ENCODE measurements at regions not wholly inside any gene's neighbourhood (a gene's known extent, or its start where the extent isn't known, plus 50 kb on each side); places are given as distances from the start of the nearest gene placed in this dataset.

DNA sequence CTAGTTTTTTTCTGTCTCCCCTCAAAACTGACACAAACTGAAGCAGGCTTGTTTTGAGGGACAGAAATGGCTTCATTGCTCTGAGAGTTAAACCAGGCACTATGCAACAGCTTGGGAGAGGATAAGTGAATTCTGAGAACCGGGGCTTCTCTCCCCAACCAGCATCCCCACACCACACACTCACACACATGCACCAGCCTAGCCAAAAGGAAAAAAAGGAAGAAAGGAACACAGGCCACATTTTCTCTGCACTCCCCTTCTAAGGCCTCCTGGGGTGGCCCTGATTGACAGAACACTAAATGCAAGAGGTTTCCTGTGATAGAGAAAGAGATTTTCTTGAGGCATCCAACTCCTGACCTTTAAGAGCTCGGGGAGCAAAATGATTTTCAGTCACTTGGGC is 177.5 kb downstream of the TLE3 start:
- H3K9ac ChIP-seq (ENCODE audit: low read depth, low read length), result no peak overlapping the region
- H3K79me2 ChIP-seq (ENCODE audit: insufficient read depth, low read length), result no peaks in the 10 kb centered on the region
- no peak overlapping the region for H3K4me2 ChIP-seq (ENCODE audit: insufficient read depth, low read length)
- H2AFZ ChIP-seq (ENCODE audit: low read depth, low read length), result no peak overlapping the region
- ATAC-seq (ENCODE audit: insufficient read depth, low read depth), result no peak
- H3K27me3 ChIP-seq (ENCODE audit: insufficient read depth, low read length, poor library complexity), result no peaks in the 10 kb centered on the region
- H3K4me3 ChIP-seq (ENCODE audit: low read depth in 1 of 2, low read length in 2 of 2), result no peak overlapping the region
- TF ChIP-seq, protein P1, sequence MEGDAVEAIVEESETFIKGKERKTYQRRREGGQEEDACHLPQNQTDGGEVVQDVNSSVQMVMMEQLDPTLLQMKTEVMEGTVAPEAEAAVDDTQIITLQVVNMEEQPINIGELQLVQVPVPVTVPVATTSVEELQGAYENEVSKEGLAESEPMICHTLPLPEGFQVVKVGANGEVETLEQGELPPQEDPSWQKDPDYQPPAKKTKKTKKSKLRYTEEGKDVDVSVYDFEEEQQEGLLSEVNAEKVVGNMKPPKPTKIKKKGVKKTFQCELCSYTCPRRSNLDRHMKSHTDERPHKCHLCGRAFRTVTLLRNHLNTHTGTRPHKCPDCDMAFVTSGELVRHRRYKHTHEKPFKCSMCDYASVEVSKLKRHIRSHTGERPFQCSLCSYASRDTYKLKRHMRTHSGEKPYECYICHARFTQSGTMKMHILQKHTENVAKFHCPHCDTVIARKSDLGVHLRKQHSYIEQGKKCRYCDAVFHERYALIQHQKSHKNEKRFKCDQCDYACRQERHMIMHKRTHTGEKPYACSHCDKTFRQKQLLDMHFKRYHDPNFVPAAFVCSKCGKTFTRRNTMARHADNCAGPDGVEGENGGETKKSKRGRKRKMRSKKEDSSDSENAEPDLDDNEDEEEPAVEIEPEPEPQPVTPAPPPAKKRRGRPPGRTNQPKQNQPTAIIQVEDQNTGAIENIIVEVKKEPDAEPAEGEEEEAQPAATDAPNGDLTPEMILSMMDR (IDR thresholded peaks at IDR 0.05; ENCODE audit: borderline replicate concordance, extremely low read depth, low read length, poor library complexity, severe bottlenecking), result no peak
- no peak for TF ChIP-seq EZH2 (IDR thresholded peaks at IDR 0.05; ENCODE audit: borderline replicate concordance, low read depth, low read length, severe bottlenecking)
- H3K36me3 ChIP-seq (ENCODE audit: insufficient read depth, low read length), result no peaks in the 10 kb centered on the region
- H3K4me1 ChIP-seq (ENCODE audit: insufficient read depth, low read length), result no peaks in the 10 kb centered on the region
- peaks cover 8% of the 10 kb centered on the region for H3K9me3 ChIP-seq (ENCODE audit: insufficient read depth, low read length, severe bottlenecking)
- DNase-seq, result no peak
- no peak overlapping the region for H3K27ac ChIP-seq (ENCODE audit: low read length)
- H4K20me1 ChIP-seq (ENCODE audit: insufficient read depth, low read length), result no peaks in the 10 kb centered on the region

DNA sequence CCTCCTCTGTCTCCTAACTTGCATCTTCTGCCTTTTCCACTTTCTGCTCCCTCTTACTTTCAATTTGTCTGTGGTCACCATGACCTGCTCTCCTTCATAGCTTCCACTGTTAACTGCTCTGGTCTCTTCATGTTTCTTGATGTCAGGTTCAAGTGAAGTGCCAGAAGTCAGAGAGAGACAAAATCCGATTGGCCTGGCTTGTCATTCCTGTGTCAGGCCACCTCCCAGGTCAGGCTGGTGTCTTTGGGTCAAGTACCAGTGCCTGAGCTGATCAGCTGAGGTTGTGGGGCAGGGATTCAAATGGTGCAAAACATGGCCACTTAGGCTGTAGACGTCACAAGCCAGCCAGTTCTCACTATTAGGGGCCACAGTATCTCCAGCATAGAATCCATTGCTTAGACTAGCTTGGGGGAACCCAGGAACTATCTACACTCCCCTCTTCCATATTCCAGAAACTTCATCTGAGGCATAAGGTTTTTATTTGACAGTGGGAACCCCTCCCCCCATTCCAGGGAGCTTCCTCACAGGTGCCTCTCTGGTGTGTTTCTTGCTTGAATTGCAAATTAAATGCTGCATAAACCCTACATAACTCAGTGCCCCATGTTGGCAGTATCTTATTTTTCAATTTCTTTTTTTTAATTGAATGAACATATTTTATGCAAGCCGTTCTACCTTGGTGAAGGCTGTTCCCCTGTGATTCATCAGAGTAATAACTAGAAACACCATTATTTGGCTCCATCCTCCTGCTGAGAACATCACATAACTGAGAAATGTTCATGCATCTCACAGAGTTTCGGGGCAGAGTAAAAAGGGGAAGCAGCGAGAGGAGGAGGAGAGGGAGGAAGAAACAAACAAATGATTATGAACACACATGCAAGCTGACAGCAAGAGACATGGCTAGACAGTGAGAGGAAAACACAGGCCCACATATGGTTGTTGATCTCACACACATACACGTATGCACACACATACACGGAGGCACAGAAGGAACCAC is 175.8 kb downstream of the TLE3 start:
- Histone ChIP-seq H3K27ac (ENCODE audit: low read length) (no peak overlapping the region), H3K9ac (ENCODE audit: low read depth, low read length) (no peak overlapping the region)

DNA sequence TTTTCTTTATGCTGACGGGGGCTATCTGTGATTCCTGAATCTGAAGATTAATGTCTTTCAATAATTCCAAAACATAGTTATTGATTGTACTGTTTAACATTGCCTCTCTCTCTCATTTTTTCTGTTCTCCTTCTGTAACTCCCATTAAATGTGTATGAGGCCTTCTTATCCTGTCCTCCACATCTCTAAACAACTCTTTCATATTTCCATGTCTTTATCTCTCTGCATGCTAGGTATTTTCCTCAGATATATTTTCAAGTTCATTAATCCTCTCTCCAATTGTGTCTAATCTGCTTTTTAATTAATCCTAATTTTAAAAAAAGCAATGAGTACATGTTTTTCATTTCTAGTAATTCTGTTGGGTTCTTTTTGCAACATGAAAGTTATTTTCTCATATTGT is 173.2 kb downstream of the TLE3 start:
- H3K4me3 ChIP-seq (ENCODE audit: low read depth in 1 of 2, low read length in 2 of 2), result no peak overlapping the region
- no peak overlapping the region for H3K4me2 ChIP-seq (ENCODE audit: insufficient read depth, low read length)
- no peak overlapping the region for H2AFZ ChIP-seq (ENCODE audit: low read depth, low read length)
- no peaks in the 10 kb centered on the region for H3K27me3 ChIP-seq (ENCODE audit: insufficient read depth, low read length, poor library complexity)
- H3K9ac ChIP-seq (ENCODE audit: low read depth, low read length), result no peak overlapping the region
- DNase-seq, result no peak
- peaks cover 8% of the 10 kb centered on the region for H3K9me3 ChIP-seq (ENCODE audit: insufficient read depth, low read length, severe bottlenecking)
- ATAC-seq (ENCODE audit: insufficient read depth, low read depth), result no peak
- H3K4me1 ChIP-seq (ENCODE audit: insufficient read depth, low read length), result no peaks in the 10 kb centered on the region
- TF ChIP-seq, protein P1 (IDR thresholded peaks at IDR 0.05; ENCODE audit: borderline replicate concordance, extremely low read depth, low read length, poor library complexity, severe bottlenecking), result no peak
- no peak for TF ChIP-seq EZH2 (IDR thresholded peaks at IDR 0.05; ENCODE audit: borderline replicate concordance, low read depth, low read length, severe bottlenecking)
- H3K79me2 ChIP-seq (ENCODE audit: insufficient read depth, low read length), result no peaks in the 10 kb centered on the region
- H4K20me1 ChIP-seq (ENCODE audit: insufficient read depth, low read length), result no peaks in the 10 kb centered on the region
- no peak overlapping the region for H3K27ac ChIP-seq (ENCODE audit: low read length)
- H3K36me3 ChIP-seq (ENCODE audit: insufficient read depth, low read length), result no peaks in the 10 kb centered on the region

More for the DNA sequence above, 175.8 kb downstream of the TLE3 start:
- H3K9me3 ChIP-seq (ENCODE audit: insufficient read depth, low read length, severe bottlenecking), result peaks cover 8% of the 10 kb centered on the region
- H3K36me3 ChIP-seq (ENCODE audit: insufficient read depth, low read length), result no peaks in the 10 kb centered on the region
- ATAC-seq (ENCODE audit: insufficient read depth, low read depth), result no peak
- TF ChIP-seq EZH2 (IDR thresholded peaks at IDR 0.05; ENCODE audit: borderline replicate concordance, low read depth, low read length, severe bottlenecking), result no peak
- TF ChIP-seq, protein P1 (IDR thresholded peaks at IDR 0.05; ENCODE audit: borderline replicate concordance, extremely low read depth, low read length, poor library complexity, severe bottlenecking), result no peak
- no peak overlapping the region for H3K4me2 ChIP-seq (ENCODE audit: insufficient read depth, low read length)
- no peaks in the 10 kb centered on the region for H4K20me1 ChIP-seq (ENCODE audit: insufficient read depth, low read length)
- no peak overlapping the region for H3K4me3 ChIP-seq (ENCODE audit: low read depth in 1 of 2, low read length in 2 of 2)
- no peaks in the 10 kb centered on the region for H3K27me3 ChIP-seq (ENCODE audit: insufficient read depth, low read length, poor library complexity)
- H3K4me1 ChIP-seq (ENCODE audit: insufficient read depth, low read length), result no peaks in the 10 kb centered on the region
- H2AFZ ChIP-seq (ENCODE audit: low read depth, low read length), result no peak overlapping the region
- no peaks in the 10 kb centered on the region for H3K79me2 ChIP-seq (ENCODE audit: insufficient read depth, low read length)
- no peak for DNase-seq
